ENCODE measurements at regions not wholly inside any gene's neighbourhood (a gene's known extent, or its start where the extent isn't known, plus 50 kb on each side); places are given as distances from the start of the nearest gene placed in this dataset.

DNA sequence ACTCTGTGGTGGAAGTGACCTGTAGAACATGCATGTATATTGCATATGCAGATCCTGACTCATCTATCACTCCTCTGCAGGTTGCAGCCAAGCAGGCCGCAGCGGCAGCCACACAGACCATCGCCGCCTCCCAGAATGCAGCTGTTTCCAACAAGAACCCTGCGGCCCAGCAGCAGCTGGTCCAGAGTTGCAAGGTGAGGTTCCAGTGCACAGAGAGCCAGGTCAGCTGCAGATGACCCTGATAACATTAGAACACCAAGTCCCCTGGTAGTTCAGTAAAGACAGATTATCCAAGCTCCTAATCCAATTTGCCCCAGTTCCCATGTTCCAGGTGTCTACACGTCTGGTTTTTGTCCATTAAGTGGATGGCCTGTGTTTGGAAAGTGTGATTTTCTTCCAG is 325.1 kb upstream of the TPM1 start:
- no peak overlapping the region for H3K27ac ChIP-seq (ENCODE audit: low read depth, low read length, poor library complexity, severe bottlenecking)
- BruUV-seq (replicated peaks), result no TSS peak
- no peaks in the 10 kb centered on the region for H3K27me3 ChIP-seq (replicated peaks; ENCODE audit: insufficient read depth, low read depth, low read length, poor library complexity)
- no peak for DNase-seq (ENCODE audit: low spot score)
- TF ChIP-seq EZH2 (IDR thresholded peaks at IDR 0.05; ENCODE audit: borderline replicate concordance, low read depth, low read length, poor library complexity, severe bottlenecking) (no peak), CTCF (conservative IDR thresholded peaks at IDR 0.05; ENCODE audit: low read depth, low read length) (no peak)
- H3K36me3 ChIP-seq (ENCODE audit: insufficient read depth, low read length, poor library complexity, severe bottlenecking), result no peaks in the 10 kb centered on the region
- no peaks in the 10 kb centered on the region for H3K4me1 ChIP-seq (ENCODE audit: insufficient read depth, low read length, poor library complexity, severe bottlenecking)
- intact Hi-C loops (cut with micrococcal nuclease; ENCODE audit: unreplicated experiment), result no loop called here
- ChIA-PET POLR2A (ENCODE audit: low non-redundant PET) (no interaction called here), CTCF (no interaction called here)
- H3K9me3 ChIP-seq (ENCODE audit: low read depth, low read length, poor library complexity, severe bottlenecking), result no peaks in the 10 kb centered on the region
- H3K4me3 ChIP-seq (ENCODE audit: low read depth, low read length, poor library complexity, severe bottlenecking), result no peak overlapping the region

DNA sequence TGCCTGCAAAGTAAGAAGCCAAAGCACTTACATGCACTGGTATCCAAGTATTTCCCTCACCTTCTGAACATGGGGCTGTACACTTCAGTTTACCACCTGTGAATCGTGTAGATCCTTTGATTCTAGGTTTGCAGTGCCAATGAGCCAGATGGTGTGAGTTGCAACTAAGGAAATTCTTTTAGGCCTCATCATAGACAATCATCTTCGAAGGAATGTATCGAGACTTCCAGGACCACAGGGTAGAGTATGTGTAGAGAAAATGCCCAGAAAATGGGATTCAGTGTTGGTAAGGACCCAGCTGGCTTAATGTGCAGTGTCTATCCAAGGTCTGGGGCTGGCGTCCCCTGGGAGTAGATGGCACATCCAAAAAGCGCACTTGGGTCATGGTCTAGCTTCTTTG is 323.2 kb upstream of the TPM1 start:
- intact Hi-C loops (cut with micrococcal nuclease; ENCODE audit: unreplicated experiment), result no loop called here
- Histone ChIP-seq H3K4me3 (ENCODE audit: low read depth, low read length, poor library complexity, severe bottlenecking) (no peak overlapping the region), H3K27me3 (replicated peaks; ENCODE audit: insufficient read depth, low read depth, low read length, poor library complexity) (no peaks in the 10 kb centered on the region), H3K9me3 (ENCODE audit: low read depth, low read length, poor library complexity, severe bottlenecking) (no peaks in the 10 kb centered on the region), H3K4me1 (ENCODE audit: insufficient read depth, low read length, poor library complexity, severe bottlenecking) (no peaks in the 10 kb centered on the region), H3K36me3 (ENCODE audit: insufficient read depth, low read length, poor library complexity, severe bottlenecking) (no peaks in the 10 kb centered on the region), H3K27ac (ENCODE audit: low read depth, low read length, poor library complexity, severe bottlenecking) (no peak overlapping the region)
- CTCF ChIA-PET, result no interaction called here
- TF ChIP-seq CTCF (conservative IDR thresholded peaks at IDR 0.05; ENCODE audit: low read depth, low read length), result no peak
- TF ChIP-seq EZH2 (IDR thresholded peaks at IDR 0.05; ENCODE audit: borderline replicate concordance, low read depth, low read length, poor library complexity, severe bottlenecking), result no peak
- DNase-seq (ENCODE audit: low spot score), result no peak
- POLR2A ChIA-PET (ENCODE audit: low non-redundant PET), result no interaction called here
- BruUV-seq (replicated peaks), result no TSS peak

- TF ChIP-seq CTCF (conservative IDR thresholded peaks at IDR 0.05; ENCODE audit: low read depth, low read length) (no peak), EZH2 (IDR thresholded peaks at IDR 0.05; ENCODE audit: borderline replicate concordance, low read depth, low read length, poor library complexity, severe bottlenecking) (no peak)
- H3K9me3 ChIP-seq (ENCODE audit: low read depth, low read length, poor library complexity, severe bottlenecking), result no peaks in the 10 kb centered on the region
- no peak overlapping the region for H3K4me3 ChIP-seq (ENCODE audit: low read depth, low read length, poor library complexity, severe bottlenecking)
- ChIA-PET POLR2A (ENCODE audit: low non-redundant PET) (no interaction called here), CTCF (interaction anchor here (1.1 kb wide), 1 partner anchor 20 kb away, joined by 4 read pairs; no protein-coding TSS in a partner anchor)
- intact Hi-C loops (cut with micrococcal nuclease; ENCODE audit: unreplicated experiment), result no loop called here
- peaks cover 20% of the 10 kb centered on the region for H3K4me1 ChIP-seq (ENCODE audit: insufficient read depth, low read length, poor library complexity, severe bottlenecking)
- no peak for DNase-seq (ENCODE audit: low spot score)
- no peak overlapping the region for H3K27ac ChIP-seq (ENCODE audit: low read depth, low read length, poor library complexity, severe bottlenecking)
- no peaks in the 10 kb centered on the region for H3K27me3 ChIP-seq (replicated peaks; ENCODE audit: insufficient read depth, low read depth, low read length, poor library complexity)
- no peaks in the 10 kb centered on the region for H3K36me3 ChIP-seq (ENCODE audit: insufficient read depth, low read length, poor library complexity, severe bottlenecking)
- BruUV-seq (replicated peaks), result no TSS peak
These were observed 320.3 kb upstream of the TPM1 start for GRCh38 chr15:62722237-62722636.

All from A673 (cell line).